ENCODE measurements at regions not wholly inside any gene's neighbourhood (a gene's known extent, or its start where the extent isn't known, plus 50 kb on each side); places are given as distances from the start of the nearest gene placed in this dataset.

GRCh38 chr4:179509489-179509888 is 2067.3 kb upstream of the AGA start:
- DNase-seq, result no peak

DNA sequence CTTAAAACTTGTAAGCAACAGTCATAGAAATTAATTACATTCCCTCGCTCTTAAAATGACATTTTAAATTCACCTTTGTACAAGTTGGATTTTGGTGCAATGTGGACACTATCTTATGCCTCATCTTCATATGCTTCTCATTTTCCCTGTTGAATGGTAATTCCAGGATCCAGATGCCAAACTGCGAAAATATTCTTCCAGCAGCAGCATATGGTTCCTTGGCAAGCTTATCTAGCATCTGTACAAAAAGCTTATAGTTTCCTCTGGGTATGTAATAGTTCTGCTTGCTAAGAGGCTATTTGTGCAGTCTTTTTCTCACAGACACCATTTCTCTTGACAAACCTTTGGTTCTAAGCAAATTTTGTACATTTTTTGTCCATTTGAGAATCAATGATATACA is 2079.7 kb upstream of the AGA start:
- DNase-seq, result no peak

- DNase-seq, result no peak
Observed at GRCh38 chr4:179530958-179531357, 2088.7 kb upstream of the AGA start.

GRCh38 chr4:179536694-179537093 is 2094.5 kb upstream of the AGA start:
- no peak for DNase-seq

DNA sequence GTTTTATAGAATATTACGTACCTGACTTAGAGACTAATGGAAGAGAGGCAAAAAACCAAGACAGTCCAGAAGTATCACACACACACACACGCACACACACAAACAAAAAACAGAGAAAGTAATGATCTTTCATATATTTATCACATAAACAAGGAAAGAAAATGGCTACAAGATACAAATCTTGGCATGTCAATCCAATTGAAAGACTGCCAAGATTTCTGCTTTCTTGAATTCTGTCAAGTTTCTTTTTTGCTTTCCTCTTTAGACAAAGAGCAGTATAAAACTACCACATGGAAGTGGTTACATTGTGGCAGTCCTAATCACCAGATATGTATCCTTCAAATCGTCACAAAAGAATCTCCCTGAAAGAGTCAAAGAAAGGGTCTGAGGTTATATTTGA is 2097.4 kb upstream of the AGA start:
- DNase-seq, result no peak

- no peak for DNase-seq
Observed at GRCh38 chr4:179543771-179544170, 2101.5 kb upstream of the AGA start.

DNA sequence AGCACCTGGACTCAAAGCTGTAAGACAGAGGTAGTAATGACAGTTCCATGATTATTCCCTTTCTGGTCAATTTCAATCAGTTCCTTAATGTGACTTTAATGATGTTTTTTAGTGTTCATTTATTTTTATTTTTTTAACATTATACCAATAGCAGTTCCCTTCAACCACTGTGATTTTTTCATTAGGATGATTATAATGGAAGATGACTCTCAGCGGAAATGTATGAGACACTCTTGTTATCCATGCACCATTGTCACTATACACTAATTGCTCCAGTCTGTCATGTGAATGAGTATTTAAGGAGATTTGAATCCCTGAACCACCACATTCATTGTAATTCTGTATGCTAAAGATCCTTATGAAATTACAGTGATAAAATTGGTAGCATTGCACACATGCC is 2102.3 kb upstream of the AGA start:
- DNase-seq, result no peak

GRCh38 chr4:179552131-179552530 is 2109.9 kb upstream of the AGA start:
- no peak for DNase-seq

- no peak for DNase-seq
Observed at GRCh38 chr4:179563741-179564140, 2121.5 kb upstream of the AGA start.

DNA sequence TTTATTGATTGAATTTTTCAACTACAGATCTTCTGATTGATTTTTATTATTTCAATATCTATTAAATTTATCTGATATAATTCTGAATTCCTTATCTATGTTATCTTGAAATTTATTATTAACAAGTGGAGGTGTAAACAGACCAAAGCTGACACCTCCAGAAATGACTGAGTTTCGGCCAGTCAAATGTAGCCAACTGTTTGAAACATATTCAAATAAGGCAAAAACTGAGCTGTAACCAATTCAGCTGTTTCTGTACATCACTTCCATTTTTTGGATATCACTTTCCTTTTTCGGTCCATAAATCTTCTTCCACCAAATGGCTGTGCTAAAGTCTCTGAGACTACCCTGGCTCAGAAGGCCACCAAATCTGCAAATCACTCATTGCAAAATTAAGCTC is 2127.3 kb upstream of the AGA start:
- no peak for DNase-seq

DNA sequence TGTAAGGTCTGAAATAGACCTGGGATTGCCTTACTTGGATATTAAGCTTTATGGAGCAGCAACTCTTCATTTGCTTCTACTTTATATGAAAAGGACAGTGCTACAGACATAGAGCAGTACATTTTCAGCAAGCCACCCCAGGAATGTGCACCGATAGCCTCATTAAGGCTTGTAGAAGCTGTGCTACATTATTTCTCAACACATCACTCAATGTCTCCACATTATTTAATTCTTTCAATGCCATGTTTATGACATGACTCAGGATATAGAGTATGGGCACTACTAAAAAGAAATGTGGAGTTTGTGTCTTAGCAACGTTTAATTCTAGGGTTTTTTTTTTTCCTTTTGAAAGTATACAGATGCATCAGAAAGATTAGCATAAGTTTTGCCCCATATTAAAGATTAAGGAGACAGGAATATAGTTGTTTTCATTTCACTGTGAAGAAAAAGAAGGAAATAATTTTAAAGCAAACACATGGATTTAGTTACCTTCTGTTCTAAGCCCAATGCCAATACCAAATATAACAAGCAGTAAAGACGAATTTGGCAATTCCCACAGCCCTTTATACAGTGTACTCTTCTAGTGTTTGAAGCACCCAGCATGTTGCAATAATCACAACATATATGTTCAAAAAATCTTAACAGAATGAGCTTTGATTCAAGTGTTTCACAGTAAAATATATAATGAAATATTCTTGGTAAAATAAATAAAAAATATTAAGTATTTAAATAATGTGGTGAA is 2140.1 kb upstream of the AGA start:
- no peak for DNase-seq

DNA sequence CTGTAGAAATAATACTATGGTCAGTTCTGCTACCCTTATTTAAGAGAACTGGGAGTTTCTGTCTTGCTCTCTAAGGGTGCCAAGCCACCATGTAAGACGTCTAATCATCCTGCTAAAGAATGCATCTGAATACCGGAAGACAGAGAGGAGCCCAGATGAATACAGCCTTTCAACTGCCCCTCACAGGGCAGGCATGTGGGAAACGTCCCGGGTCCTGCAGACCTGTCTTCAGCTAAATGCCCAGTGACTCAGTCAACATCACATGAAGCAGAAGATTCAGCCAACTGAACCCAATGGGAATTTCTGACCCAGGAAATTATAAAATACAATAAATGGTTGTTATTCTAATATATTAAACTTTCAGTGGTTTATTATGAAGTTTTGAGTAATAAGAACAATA is 2141.0 kb upstream of the AGA start:
- DNase-seq, result no peak

DNA sequence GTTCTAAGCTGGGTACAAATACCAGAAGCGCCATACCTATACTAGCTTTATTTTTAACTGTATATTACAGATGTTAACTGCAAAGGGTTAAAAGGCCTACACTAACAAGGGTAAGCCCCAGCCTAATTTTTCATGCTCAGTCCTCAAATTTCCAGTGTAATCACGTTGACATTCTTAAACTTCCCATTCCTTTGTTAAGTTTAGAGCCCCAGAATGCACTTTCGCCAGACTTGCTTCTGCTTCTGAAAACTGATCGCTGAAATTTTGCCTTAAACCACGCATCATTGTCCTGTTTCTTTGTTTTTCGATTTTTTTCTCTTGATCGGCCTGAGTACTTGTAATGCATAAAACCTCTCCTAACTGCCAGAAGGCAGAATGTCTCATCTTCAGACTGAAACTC is 2141.9 kb upstream of the AGA start:
- DNase-seq, result no peak

DNA sequence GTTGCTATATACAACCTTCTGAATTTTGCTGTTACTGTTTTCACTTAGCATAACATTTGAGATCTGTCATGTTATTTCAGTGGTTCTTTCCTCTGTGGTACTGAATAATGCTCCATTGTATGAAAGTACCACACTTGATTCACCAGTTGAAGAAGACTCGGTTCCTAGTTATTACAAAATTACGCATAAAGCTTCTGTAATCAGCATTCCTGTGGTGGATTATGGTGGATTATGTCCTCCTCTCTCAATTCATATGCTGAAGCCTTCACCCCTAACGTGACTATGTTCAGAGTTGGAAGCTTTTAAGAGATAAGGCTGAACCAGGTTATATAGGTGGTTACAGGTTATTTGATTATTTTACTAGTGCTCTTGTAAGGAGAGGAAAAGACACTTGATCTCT is 2143.5 kb upstream of the AGA start:
- no peak for DNase-seq

GRCh38 chr4:179586460-179586859 is 2144.2 kb upstream of the AGA start:
- DNase-seq, result no peak

GRCh38 chr4:179595671-179596410 is 2153.6 kb upstream of the AGA start:
- DNase-seq, result no peak

DNA sequence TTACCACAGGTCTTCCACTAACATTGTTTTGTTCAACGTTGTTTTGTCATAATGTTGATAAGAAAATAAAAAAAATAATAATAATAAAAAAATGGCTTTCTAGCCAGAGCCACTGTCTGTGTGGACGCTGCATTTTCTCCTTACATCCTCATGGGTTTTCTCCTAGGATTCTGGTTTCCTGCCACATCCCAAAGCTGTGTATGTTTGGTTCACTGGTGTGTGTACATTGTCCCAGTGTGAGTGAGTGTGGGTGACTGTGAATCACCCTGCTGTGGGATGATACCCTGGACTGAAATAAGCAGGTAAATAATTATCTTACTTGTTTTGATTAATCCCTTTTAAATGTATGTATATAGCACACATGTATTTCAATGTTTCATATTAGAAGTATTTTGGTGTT is 2154.4 kb upstream of the AGA start:
- no peak for DNase-seq

DNA sequence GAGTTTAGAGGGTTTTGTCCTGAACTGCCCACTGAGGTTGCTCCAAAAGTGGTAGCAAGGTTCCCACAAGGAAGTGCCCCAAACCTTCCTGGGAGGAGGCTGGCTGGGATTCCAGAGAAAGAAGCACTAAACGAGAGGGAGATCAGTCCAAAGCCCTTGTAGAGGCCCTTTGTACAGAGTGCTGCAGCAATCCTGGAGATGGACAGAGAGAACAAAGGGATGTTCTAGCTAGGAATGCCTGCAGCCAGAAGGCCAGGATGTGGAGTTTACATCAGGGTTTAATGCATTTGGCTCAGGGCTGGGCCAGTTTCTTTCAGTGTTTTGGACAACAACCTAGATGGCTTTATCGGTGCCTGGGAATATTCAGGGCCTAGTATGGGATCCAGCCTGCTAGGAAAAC is 2155.1 kb upstream of the AGA start:
- no peak for DNase-seq

DNA sequence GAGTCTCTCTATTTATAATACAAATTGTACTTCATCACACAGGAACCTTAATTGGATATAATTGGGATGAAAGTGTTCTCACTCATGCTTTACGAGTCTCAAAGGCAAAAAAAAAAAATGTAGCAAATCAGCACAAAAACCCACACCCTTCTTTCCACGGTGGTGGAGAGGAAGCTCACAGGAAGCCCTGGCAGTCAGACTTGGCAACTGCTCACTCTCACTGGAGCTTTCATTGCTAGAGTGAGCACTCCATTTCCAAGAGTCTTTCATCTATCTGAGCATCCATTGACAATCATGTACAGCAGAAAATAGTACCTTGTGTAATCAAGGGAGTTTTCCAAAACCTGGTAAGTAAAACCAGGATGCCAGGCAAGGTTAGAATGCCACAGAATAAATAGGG is 2159.4 kb upstream of the AGA start:
- no peak for DNase-seq

GRCh38 chr4:179605196-179605595 is 2163.0 kb upstream of the AGA start:
- DNase-seq, result no peak

- no peak for DNase-seq
Observed at GRCh38 chr4:179607003-179607402, 2164.8 kb upstream of the AGA start.

- DNase-seq, result no peak
Observed at GRCh38 chr4:179615704-179616103, 2173.5 kb upstream of the AGA start.

GRCh38 chr4:179618966-179619365 is 2176.7 kb upstream of the AGA start:
- DNase-seq, result no peak

GRCh38 chr4:179624768-179625181 is 2182.5 kb upstream of the AGA start:
- DNase-seq, result no peak

GRCh38 chr4:179625406-179625805 is 2183.2 kb upstream of the AGA start:
- no peak for DNase-seq

All from CD4-positive, alpha-beta T cell treated with Interleukin-10 for 1 hour (primary cell).